GM18868 (cell line): ENCODE measurements at regions not wholly inside any gene's neighbourhood (a gene's known extent, or its start where the extent isn't known, plus 50 kb on each side); places are given as distances from the start of the nearest gene placed in this dataset.
"Not testable (repeated sequence)": the region's sequence is repeated elsewhere in the genome, so short reads cannot be mapped to it uniquely, and the experiment has no call there.

Experiments used
- ATAC-seq: cut with Tn5 transposase; IDR thresholded peaks from one replicate; pipeline ENCODE4 v1.9.1; 2021; ENCODE audit warnings: mild to moderate bottlenecking, moderate library complexity; ENCODE audit not compliant: unreplicated experiment

GRCh38 chr3:174442302-174442682, 416.8 kb upstream of the NAALADL2 start:
- ATAC-seq: no peak

GRCh38 chr3:174444391-174444790, 414.7 kb upstream of the NAALADL2 start:
- no peak for ATAC-seq

GRCh38 chr3:174457758-174458157, 401.4 kb upstream of the NAALADL2 start:
- no peak for ATAC-seq

GRCh38 chr3:174460831-174461230, 398.3 kb upstream of the NAALADL2 start:
- no peak for ATAC-seq

GRCh38 chr3:174462916-174463315, 396.2 kb upstream of the NAALADL2 start:
- no peak for ATAC-seq

GRCh38 chr3:174465177-174465576, 394.0 kb upstream of the NAALADL2 start:
- ATAC-seq: no peak

GRCh38 chr3:174466471-174467054, 392.6 kb upstream of the NAALADL2 start:
- ATAC-seq: no peak

- ATAC-seq: no peak
Measured at GRCh38 chr3:174477491-174477890, 381.6 kb upstream of the NAALADL2 start.

- no peak for ATAC-seq
Measured at GRCh38 chr3:174480767-174481166, 378.4 kb upstream of the NAALADL2 start.

GRCh38 chr3:174482541-174482940, 376.6 kb upstream of the NAALADL2 start:
- ATAC-seq: no peak

GRCh38 chr3:174483254-174483653, 375.9 kb upstream of the NAALADL2 start:
- no peak for ATAC-seq

GRCh38 chr3:174483856-174484255, 375.3 kb upstream of the NAALADL2 start:
- ATAC-seq: not testable (repeated sequence)

- no peak for ATAC-seq
Measured at GRCh38 chr3:174488527-174488926, 370.6 kb upstream of the NAALADL2 start.

GRCh38 chr3:174495311-174495710, 363.8 kb upstream of the NAALADL2 start:
- ATAC-seq: no peak

- no peak for ATAC-seq
Measured at GRCh38 chr3:174495928-174496327, 363.2 kb upstream of the NAALADL2 start.

- no peak for ATAC-seq
Measured at GRCh38 chr3:174498638-174499037, 360.5 kb upstream of the NAALADL2 start.

- ATAC-seq: no peak
Measured at GRCh38 chr3:174505266-174505665, 353.9 kb upstream of the NAALADL2 start.

GRCh38 chr3:174524203-174524602, 334.9 kb upstream of the NAALADL2 start:
- ATAC-seq: no peak

- ATAC-seq: no peak
Measured at GRCh38 chr3:174529298-174529697, 329.8 kb upstream of the NAALADL2 start.

- ATAC-seq: no peak
Measured at GRCh38 chr3:174531262-174531982, 327.7 kb upstream of the NAALADL2 start.

- no peak for ATAC-seq
Measured at GRCh38 chr3:174532216-174532615, 326.9 kb upstream of the NAALADL2 start.

- ATAC-seq: no peak
Measured at GRCh38 chr3:174532776-174533175, 326.4 kb upstream of the NAALADL2 start.

- no peak for ATAC-seq
Measured at GRCh38 chr3:174533286-174533685, 325.8 kb upstream of the NAALADL2 start.
